Testis (tissue), 2 donors: ENCODE measurements at regions not wholly inside any gene's neighbourhood (a gene's known extent, or its start where the extent isn't known, plus 50 kb on each side); places are given as distances from the start of the nearest gene placed in this dataset.

Experiments
- CTCF ChIP-seq, 3 experiments: fragments of 450-650 bp in 2 of 3; fragments of 200-600 bp in 1 of 3; sonication (generic) in 1 of 3; IDR thresholded peaks; one replicate each; pipeline ENCODE4 v1.5.1; 2016 to 2019; ENCODE audit warnings: antibody characterized with exemption in 3 of 3, mild to moderate bottlenecking in 2 of 3, moderate library complexity in 1 of 3
- POLR2A ChIP-seq: fragments of 450-650 bp; IDR thresholded peaks from one replicate; pipeline ENCODE4 v1.6.1; 2017; ENCODE audit warnings: antibody characterized with exemption, mild to moderate bottlenecking, moderate library complexity

GRCh38 chr4:29541757-29542156, 1178.4 kb upstream of the PCDH7 start:
- TF ChIP-seq CTCF (IDR thresholded peaks at IDR 0.05) (no peak), POLR2A (no peak)
